ENCODE measurements at regions not wholly inside any gene's neighbourhood (a gene's known extent, or its start where the extent isn't known, plus 50 kb on each side); places are given as distances from the start of the nearest gene placed in this dataset.
"Not testable (repeated sequence)": the region's sequence is repeated elsewhere in the genome, so short reads cannot be mapped to it uniquely, and the experiment has no call there.

GRCh38 chr18:51506811-51507210 is 309.3 kb upstream of the MEX3C start:
- DNase-seq (ENCODE audit: low spot score) = no peak

GRCh38 chr18:51508410-51508809 is 310.9 kb upstream of the MEX3C start:
- intact Hi-C loops (cut with DNase I); DNase-seq (ENCODE audit: low spot score): not testable (repeated sequence)

More at GRCh38 chr18:51506811-51507210, 309.3 kb upstream of the MEX3C start:
- intact Hi-C loops (cut with DNase I) = no loop called here

- DNase-seq (ENCODE audit: low spot score) = no peak
- intact Hi-C loops (cut with DNase I) = no loop called here
These were observed 312.5 kb upstream of the MEX3C start for GRCh38 chr18:51510020-51510419.

GRCh38 chr18:51513517-51513916 is 316.0 kb upstream of the MEX3C start:
- intact Hi-C loops (cut with DNase I) = no loop called here
- no peak for DNase-seq (ENCODE audit: low spot score)

- DNase-seq (ENCODE audit: low spot score) = no peak
- intact Hi-C loops (cut with DNase I) = no loop called here
These were observed 316.6 kb upstream of the MEX3C start for GRCh38 chr18:51514128-51514527.

GRCh38 chr18:51516478-51517038 is 319.1 kb upstream of the MEX3C start:
- intact Hi-C loops (cut with DNase I) = no loop called here
- DNase-seq (ENCODE audit: low spot score) = no peak

GRCh38 chr18:51519571-51519970 is 322.1 kb upstream of the MEX3C start:
- DNase-seq (ENCODE audit: low spot score) = no peak
- intact Hi-C loops (cut with DNase I) = no loop called here

GRCh38 chr18:51520676-51521180 is 323.2 kb upstream of the MEX3C start:
- no peak for DNase-seq (ENCODE audit: low spot score)
- intact Hi-C loops (cut with DNase I) = no loop called here

- no peak for DNase-seq (ENCODE audit: low spot score)
- intact Hi-C loops (cut with DNase I) = no loop called here
These were observed 324.9 kb upstream of the MEX3C start for GRCh38 chr18:51522338-51522737.

GRCh38 chr18:51522821-51523220 is 325.3 kb upstream of the MEX3C start:
- intact Hi-C loops (cut with DNase I) = no loop called here
- DNase-seq (ENCODE audit: low spot score) = no peak

GRCh38 chr18:51523671-51524070 is 326.2 kb upstream of the MEX3C start:
- intact Hi-C loops (cut with DNase I) = no loop called here
- no peak for DNase-seq (ENCODE audit: low spot score)

GRCh38 chr18:51525453-51526225 is 328.2 kb upstream of the MEX3C start:
- DNase-seq (ENCODE audit: low spot score) = no peak
- intact Hi-C loops (cut with DNase I) = no loop called here

- intact Hi-C loops (cut with DNase I) = no loop called here
- no peak for DNase-seq (ENCODE audit: low spot score)
These were observed 330.3 kb upstream of the MEX3C start for GRCh38 chr18:51527826-51528225.

- intact Hi-C loops (cut with DNase I) = no loop called here
- DNase-seq (ENCODE audit: low spot score) = no peak
These were observed 334.0 kb upstream of the MEX3C start for GRCh38 chr18:51531501-51531900.

GRCh38 chr18:51537487-51537886 is 340.0 kb upstream of the MEX3C start:
- no peak for DNase-seq (ENCODE audit: low spot score)

GRCh38 chr18:51540562-51540961 is 343.1 kb upstream of the MEX3C start:
- intact Hi-C loops (cut with DNase I) = no loop called here
- DNase-seq (ENCODE audit: low spot score) = no peak

More at GRCh38 chr18:51537487-51537886, 340.0 kb upstream of the MEX3C start:
- intact Hi-C loops (cut with DNase I) = no loop called here

GRCh38 chr18:51541230-51541629 is 343.7 kb upstream of the MEX3C start:
- DNase-seq (ENCODE audit: low spot score) = no peak
- intact Hi-C loops (cut with DNase I) = no loop called here

GRCh38 chr18:51543658-51544155 is 346.2 kb upstream of the MEX3C start:
- no peak for DNase-seq (ENCODE audit: low spot score)
- intact Hi-C loops (cut with DNase I) = no loop called here

- intact Hi-C loops (cut with DNase I) = no loop called here
- no peak for DNase-seq (ENCODE audit: low spot score)
These were observed 348.0 kb upstream of the MEX3C start for GRCh38 chr18:51545446-51545845.

- no peak for DNase-seq (ENCODE audit: low spot score)
- intact Hi-C loops (cut with DNase I) = no loop called here
These were observed 361.9 kb upstream of the MEX3C start for GRCh38 chr18:51559198-51559901.
